Thyroid gland (tissue), 4 donors: ENCODE measurements at regions not wholly inside any gene's neighbourhood (a gene's known extent, or its start where the extent isn't known, plus 50 kb on each side); places are given as distances from the start of the nearest gene placed in this dataset.

Experiments
- CTCF ChIP-seq, 6 experiments: fragments of 200-600 bp in 3 of 6; fragments of 450-650 bp in 3 of 6; sonication (generic) in 3 of 6; IDR thresholded peaks; one replicate each; pipeline ENCODE4 v1.5.1; 2016 to 2019; ENCODE audit warnings: antibody characterized with exemption in 6 of 6, mild to moderate bottlenecking in 2 of 6, inconsistent platforms in 1 of 6, moderate library complexity in 1 of 6
- POLR2A ChIP-seq, 2 donors: fragments of 450-650 bp; IDR thresholded peaks; one replicate each; pipeline ENCODE4 v1.6.1; 2017; ENCODE audit warnings: antibody characterized with exemption in 2 of 2, mild to moderate bottlenecking in 2 of 2, moderate library complexity in 1 of 2

GRCh38 chr15:98547741-98548138, 100.6 kb upstream of the IGF1R start:
- TF ChIP-seq CTCF (IDR thresholded peaks at IDR 0.05) (no peak), POLR2A (IDR thresholded peaks at IDR 0.05) (no peak)
